PC-3 (cell line): ENCODE measurements at regions not wholly inside any gene's neighbourhood (a gene's known extent, or its start where the extent isn't known, plus 50 kb on each side); places are given as distances from the start of the nearest gene placed in this dataset.
A peak's percentile ranks its signal among the peaks of the same experiment; 100 is the strongest.

Experiments used
- EZH2 ChIP-seq: fragments of 300-600 bp; sonication (generic); IDR thresholded peaks from one replicate; pipeline ENCODE4 v1.6.1; 2017; ENCODE audit warnings: antibody characterized with exemption, mild to moderate bottlenecking, low read length; ENCODE audit not compliant: unreplicated experiment
- TF ChIP-seq, protein P1 (sequence below): fragments of 300-600 bp; sonication (generic); conservative IDR thresholded peaks from 2 replicates; pipeline ENCODE4 v1.5.1; 2017; ENCODE audit warnings: antibody characterized with exemption, low read depth, mild to moderate bottlenecking, low read length

DNA sequence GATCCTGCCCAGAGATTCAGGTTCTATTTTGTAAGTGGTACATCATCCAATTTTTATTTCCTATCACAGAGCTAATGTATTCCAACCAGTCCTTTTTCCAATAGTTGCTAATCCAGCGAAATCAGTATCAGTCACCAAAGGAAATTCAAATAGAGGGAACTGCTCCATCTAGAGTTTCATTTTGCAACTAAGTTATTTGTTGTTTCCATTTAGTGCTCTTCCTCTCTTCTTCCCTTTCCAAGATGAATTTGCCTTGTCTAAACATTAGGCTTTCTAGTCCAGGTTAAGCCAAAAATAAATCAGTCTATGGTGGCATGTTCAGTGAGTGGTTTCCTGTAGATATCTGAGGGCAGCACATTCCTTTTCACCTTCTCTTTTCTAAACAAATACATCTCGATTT, 79.8 kb upstream of the SPATA31D4 start:
- TF ChIP-seq, protein P1, sequence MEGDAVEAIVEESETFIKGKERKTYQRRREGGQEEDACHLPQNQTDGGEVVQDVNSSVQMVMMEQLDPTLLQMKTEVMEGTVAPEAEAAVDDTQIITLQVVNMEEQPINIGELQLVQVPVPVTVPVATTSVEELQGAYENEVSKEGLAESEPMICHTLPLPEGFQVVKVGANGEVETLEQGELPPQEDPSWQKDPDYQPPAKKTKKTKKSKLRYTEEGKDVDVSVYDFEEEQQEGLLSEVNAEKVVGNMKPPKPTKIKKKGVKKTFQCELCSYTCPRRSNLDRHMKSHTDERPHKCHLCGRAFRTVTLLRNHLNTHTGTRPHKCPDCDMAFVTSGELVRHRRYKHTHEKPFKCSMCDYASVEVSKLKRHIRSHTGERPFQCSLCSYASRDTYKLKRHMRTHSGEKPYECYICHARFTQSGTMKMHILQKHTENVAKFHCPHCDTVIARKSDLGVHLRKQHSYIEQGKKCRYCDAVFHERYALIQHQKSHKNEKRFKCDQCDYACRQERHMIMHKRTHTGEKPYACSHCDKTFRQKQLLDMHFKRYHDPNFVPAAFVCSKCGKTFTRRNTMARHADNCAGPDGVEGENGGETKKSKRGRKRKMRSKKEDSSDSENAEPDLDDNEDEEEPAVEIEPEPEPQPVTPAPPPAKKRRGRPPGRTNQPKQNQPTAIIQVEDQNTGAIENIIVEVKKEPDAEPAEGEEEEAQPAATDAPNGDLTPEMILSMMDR, result peak; percentile 59
- no peak for TF ChIP-seq EZH2
